Upper lobe of left lung (tissue), 4 donors: ENCODE measurements at regions not wholly inside any gene's neighbourhood (a gene's known extent, or its start where the extent isn't known, plus 50 kb on each side); places are given as distances from the start of the nearest gene placed in this dataset.

Source experiments
- CTCF ChIP-seq, 6 experiments: fragments of 450-650 bp in 4 of 6; fragments of 200-600 bp in 2 of 6; sonication (generic) in 2 of 6; IDR thresholded peaks; one replicate each; pipeline ENCODE4 v1.5.1; 2016 to 2019; ENCODE audit warnings: antibody characterized with exemption in 6 of 6
- EP300 ChIP-seq, 4 donors: sonication (generic); formaldehyde crosslinking; IDR thresholded peaks; one replicate each; pipeline ENCODE4 v1.5.1; 2017; ENCODE audit warnings: antibody characterized with exemption in 4 of 4, control low read depth in 2 of 4
- POLR2A ChIP-seq, 4 donors: fragments of 450-650 bp; IDR thresholded peaks; one replicate each; pipeline ENCODE4 v1.5.1; 2016 to 2017; ENCODE audit warnings: antibody characterized with exemption in 4 of 4, mild to moderate bottlenecking in 2 of 4
- POLR2AphosphoS5 ChIP-seq, 2 donors: sonication (generic); formaldehyde crosslinking; IDR thresholded peaks; one replicate each; pipeline ENCODE4 v1.5.1; 2017; ENCODE audit warnings: antibody characterized with exemption in 2 of 2

- TF ChIP-seq POLR2AphosphoS5 (IDR thresholded peaks at IDR 0.05) (no peak), POLR2A (IDR thresholded peaks at IDR 0.05) (no peak), CTCF (IDR thresholded peaks at IDR 0.05) (no peak), EP300 (IDR thresholded peaks at IDR 0.05) (no peak)
These were observed 91.0 kb downstream of the FOXL1 start for GRCh38 chr16:86669285-86669805.
